HG03565 (cell line): ENCODE measurements at regions not wholly inside any gene's neighbourhood (a gene's known extent, or its start where the extent isn't known, plus 50 kb on each side); places are given as distances from the start of the nearest gene placed in this dataset.

ENCODE experiments used
- ATAC-seq: cut with Tn5 transposase; IDR thresholded peaks from one replicate; pipeline ENCODE4 v1.9.1; 2021; ENCODE audit warnings: mild to moderate bottlenecking, moderate library complexity; ENCODE audit not compliant: unreplicated experiment

DNA sequence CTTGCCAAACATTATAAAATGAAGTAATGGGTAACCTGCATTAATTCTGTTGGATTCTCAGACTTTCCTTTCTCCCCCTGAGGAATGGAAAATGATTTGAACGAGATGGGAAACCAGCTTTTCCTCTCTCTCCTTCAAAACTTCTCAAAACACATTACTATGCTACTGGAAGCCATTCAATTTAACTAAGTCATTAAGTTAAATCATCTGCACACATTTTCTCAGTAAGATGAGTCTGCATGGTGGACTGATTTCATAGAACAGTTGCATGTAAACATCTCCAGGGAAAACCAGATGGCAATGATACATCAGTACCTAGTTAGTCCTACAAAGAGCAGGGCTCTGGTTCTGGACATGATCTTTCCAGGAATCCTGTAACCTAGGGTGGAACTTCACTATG lies 59.9 kb downstream of the BMP4 start:
- ATAC-seq = no peak

DNA sequence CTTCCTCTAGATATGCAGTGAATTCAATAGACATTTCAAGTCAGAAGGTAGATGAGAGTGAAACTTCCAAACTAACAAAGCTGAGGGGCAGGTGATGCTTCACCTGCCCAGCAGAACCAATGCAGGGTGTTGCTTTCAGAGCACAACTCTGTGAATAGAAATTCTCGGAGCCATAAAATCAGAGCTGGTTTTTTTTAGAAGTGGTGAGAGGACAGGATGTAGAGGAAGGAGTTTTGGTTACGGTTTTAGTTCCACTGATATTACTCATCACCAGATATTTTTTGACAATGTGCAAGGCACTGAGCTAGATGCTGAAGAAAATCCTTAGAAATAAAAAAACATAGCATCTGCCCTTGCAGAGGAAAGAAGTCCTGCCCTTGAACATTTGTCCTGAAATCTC lies 62.2 kb downstream of the BMP4 start:
- ATAC-seq = peak; percentile 92

DNA sequence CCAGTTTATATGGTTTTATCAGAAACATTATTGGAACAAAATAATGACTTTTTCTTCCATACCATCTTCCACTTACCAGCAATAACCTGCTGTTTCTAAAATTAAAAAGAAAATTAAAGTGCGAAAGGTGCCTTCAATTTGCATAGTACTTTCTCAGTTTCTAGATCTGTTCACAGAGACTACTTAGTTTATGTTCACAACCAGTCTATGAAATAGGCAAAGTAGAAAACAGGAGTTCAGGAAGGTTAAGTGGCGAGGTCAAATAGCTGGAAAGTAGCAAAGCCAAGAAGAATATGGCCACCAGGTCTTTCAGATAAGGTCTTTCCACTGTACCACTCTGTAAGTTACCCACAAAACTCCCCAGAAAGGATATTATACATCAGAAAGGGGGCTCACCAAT lies 63.3 kb downstream of the BMP4 start:
- ATAC-seq = no peak

DNA sequence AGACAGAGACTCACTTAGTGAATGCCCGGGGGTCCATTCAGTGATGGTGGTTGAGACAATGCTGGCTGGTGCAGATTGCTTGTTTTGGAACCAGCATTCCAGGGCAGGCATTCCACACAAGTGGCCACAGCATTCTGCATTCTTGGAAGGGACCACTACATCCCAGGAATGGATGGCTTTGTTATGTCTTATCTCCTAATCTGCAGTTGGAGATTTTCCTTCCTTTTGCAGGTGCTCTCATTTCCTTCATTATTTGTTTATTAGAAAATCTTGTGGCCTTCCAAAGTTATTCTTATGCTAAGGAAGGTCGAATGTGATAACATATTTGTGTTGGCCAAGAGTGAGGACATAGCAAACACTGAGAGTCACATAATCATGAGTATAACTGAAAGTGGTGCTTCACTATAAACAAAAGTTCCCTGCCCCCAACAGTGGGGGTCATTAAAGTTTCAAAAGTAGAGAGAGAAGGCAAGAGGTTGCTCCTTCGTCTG lies 66.0 kb downstream of the BMP4 start:
- ATAC-seq = no peak

DNA sequence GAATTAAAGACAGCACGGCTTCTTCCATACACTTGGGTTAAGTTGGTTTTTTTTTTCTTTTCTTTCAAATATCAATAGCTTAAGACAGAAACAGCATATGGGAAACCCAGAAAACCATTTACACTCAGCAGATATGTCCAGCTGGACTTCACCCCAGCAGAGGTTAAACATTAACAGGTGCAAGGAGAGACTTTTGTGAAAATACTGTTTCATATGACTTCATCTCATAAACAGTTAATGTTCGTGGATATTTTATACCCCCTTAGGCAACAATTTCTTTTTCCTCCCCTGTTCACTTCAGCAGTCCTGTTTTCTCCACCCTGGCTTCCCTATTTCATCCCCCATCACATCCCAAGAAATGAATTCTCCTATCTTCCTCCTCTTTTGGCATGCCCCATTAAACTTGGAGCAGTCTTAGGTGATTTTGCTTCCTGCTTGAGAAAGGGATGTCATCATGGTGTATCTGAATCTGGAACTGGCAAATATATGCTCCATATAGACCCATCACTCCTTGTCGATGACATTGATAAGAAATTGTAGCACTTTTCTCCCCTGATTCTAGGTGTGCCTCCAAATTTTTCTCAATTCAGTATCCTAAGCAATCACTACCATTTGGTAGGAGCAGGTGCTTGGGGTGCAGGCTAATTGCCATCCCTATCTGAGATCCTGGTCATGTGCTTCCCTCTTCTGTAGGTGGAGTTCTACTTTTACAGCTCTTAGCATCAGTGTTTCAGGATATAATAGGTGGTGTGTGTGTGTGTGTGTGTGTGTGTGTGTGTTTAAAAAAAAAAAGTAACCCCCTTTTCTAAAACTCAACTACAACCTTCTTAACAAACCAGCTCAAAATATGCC lies 67.9 kb downstream of the BMP4 start:
- no peak for ATAC-seq

DNA sequence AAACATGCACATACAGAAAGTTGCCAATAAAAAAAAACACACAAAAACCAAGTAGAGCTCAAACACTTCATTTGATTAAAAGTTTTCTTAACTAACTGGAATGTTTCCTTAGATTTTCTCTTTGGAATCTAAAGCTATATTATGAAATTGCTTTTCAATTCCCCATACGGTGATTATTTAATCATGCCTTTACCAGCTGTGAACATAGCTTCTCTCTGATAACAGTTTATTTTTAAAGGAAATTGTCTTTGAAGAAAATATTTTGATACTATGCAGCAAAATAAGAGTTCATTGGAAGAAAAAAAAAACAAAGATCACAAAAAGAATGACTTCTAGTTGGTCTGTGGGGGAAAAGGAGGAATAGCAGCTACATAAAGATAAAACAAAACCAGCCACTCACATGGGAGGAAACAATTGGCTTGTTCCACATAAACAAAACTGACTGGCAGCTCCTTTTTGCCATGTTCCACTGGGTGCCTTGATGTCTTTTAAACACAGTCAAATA lies 71.4 kb downstream of the BMP4 start:
- no peak for ATAC-seq

DNA sequence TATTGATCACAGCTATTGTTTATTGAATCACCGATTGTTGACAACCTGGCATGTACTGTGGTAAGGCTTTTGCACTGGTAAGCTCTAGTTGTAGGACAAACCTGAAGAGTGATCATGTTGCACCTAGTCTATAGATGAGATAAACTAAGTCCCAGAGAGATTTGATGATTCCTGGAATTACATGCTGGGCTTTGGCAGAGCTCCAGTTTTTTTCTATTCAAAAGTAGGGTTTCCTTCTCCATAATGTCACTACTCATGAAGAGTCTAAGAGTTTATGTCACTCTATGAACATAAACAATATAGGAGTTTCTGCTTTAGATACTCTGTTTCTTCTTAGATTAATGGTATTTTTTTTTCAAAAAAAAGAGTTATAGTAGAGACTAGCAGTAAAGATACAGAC lies 72.0 kb downstream of the BMP4 start:
- no peak for ATAC-seq

DNA sequence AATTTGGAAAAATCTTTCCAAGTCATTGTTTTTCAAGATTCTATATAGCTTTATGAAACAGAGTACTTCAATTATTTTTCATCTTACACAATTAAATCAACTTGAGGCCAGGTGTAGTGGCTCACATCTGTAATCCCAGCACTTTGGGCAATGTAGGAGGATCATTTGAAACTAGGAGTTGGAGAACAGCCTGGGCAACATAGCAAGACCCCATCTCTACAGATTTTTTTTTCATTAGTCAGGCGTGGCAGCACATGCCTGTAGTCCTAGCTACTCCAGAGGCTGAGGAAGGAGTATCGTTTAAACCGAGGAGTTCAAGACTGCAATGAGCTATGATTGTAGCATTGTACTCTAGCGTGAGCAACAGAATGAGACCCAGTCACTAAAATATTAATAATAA lies 72.9 kb downstream of the BMP4 start:
- no peak for ATAC-seq

DNA sequence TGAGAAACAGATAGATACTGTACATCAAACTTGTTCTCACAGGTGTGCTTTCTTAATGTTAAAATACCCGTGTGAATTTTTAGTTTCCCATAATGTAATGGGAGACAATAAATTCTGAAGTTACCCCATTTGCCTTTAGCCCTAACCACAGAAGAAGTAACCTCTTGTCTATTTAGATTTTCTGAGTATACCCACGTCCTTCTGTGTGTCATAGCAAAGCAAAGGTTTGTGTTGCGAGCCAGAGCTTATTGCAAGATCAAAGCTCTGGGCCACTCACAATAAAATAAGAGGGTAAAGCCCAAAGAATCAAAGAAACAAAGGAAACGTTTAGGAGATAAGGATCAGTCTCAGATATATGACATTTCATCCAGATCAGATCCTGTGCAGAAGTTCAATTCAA lies 73.9 kb downstream of the BMP4 start:
- peak; percentile 46 for ATAC-seq

DNA sequence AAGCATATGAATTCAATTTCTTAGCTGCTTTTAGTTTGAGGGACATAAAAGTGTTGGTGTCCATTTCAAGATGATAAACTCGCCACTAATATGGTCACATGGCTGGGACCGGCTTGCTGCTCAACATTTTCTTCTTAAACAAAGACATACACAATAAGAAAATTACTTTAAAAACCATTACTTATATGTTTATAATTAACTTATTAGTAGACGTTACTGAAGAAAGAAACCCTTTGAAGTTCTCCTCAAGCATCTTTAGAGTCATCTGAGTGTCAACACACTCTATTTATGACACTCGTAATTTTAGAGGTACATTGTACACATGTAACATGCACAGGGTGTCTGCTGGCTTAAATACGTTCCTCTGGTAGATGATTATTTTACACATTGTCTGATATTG lies 74.7 kb downstream of the BMP4 start:
- ATAC-seq = no peak

DNA sequence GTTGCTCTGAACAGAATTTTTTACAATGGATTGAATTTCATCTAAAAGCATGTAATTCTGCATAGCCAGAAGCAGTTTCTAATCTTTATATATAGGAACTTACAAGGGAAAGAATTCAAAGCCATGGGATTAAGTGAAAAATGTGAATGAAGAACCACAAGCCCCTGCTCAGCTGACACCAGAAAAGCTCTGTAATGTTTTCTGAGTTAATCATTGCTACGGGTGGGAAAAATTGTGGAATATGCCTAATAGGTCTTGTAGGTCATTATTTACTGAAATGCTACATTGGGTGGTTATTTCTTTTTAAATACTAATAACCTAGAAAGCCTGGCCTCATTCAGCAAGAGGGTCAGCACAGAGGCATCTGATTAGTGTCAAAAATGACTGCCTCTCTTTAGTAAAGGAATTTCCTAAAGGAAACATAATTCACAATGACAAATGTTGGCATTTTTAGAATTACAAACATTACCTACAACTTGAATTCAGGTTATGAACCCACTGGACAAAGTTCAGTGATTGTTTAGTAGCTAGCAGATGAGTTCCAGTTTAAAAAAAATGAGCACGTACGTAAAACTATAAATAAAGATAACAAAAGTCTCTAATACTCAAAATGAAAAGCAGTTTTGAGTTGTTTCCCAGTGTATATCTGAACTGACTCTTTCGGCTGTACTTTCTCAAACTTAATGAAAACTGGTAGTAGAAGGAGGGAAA lies 75.3 kb downstream of the BMP4 start:
- no peak for ATAC-seq

DNA sequence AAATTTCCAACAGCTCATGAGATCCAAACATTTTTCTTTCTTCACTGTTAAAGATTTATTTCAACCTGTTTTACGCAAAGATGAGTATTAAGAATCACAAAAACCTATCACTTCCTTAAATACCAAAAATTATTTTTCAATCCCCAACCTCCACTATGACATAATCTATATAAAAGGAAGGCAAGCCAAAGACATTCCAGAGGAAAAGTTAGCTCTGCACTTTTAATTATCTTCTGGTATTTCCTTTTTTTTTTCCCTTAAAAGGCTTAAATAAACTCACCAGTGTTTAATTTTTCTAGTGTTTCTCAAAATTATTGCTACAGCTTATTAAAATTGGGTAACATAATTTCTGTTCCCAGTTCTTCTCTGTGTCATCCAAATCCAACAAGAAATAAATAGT lies 75.9 kb downstream of the BMP4 start:
- ATAC-seq = no peak

DNA sequence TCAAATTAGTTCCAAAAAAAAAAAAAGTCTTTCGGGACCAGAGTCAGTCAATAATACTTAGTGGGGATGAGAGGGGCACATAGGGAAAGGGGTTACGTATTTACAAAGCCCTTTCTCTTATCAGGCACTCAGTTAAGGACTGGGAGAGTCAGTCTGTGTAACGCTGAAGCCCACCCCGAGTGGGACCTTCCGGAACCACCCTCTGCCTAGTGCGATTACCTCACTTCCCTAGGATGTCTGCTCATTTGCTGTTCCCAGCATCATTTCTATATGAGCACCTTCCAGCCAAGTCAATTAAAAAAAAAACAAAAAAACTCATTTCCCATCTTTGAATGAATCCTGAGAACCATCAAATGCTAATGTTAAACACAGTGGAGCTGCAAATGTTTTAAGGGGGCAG lies 76.9 kb downstream of the BMP4 start:
- ATAC-seq = no peak

DNA sequence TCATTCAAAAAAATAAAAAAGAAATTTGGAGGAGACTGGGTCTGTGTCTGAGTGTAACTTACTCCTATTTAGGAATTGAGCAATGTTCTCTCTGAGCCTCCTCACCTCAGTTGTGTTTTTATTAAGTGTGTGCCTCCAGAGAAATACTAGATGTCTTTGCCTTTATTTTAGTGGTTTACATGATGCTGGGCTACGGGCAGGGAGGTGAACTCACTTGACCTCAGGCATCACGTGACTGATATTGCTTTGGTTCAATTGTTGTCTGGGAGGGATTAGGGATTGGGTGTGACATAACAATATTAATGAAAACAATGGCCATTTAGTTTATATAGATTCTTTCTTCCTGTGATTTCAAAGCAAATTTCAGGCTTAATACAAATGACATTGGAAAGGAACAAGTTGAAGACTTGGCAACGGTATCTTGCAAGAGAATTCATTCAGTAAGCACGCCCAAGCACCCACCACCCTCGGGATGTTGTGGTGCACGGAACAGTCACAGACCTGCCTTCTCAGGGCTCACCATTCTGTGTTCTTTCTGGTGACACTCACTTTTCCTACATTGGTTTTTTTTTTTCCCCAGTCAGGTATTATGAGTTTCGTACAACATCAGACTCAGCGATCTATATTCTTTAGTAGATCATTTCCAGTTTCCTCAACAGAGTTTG lies 77.5 kb downstream of the BMP4 start:
- no peak for ATAC-seq

DNA sequence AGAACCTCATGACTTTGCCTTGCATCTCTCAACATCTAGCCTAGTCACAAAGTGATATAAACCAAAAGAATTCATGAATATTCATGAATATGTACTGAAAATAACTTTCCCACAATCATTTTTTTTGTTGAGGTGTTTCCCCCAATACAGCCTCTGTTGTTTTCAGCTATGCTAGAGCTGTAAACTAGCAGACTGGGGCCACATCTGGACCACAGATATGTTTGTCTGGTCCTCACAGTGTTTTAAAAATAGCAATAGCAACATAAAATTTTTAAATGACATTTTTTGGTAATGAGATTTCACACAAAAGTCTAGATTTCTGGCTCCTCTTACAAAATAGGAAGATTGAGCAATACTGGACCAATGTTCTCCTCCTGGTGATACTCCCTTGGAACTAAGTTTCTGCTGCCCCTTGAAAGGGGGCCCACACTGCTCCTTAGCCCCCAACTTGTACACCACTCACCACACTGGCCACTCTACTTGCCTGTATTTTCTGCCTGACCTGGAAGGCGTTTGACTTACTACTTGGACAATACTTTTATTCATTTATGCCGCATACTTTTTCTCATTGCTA lies 81.2 kb downstream of the BMP4 start:
- ATAC-seq = no peak

DNA sequence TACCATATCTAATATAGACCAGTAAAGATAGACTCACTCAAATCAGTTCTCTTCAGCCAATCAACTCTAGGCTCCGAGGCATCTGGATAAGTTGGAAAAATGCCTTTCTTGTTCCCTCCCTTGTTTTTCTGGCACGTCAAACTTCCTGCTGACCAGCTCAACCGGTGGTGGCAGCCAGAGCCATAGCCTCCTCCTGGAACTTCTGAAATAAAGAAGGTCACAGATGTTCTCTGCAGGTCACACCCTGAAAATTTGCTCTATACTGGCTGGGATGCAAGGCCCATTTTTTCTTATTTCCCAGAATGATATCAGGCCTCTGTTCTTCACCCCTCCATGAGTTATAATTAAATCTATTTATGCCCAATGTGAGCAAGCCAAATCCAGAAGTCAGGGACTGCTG lies 81.9 kb downstream of the BMP4 start:
- ATAC-seq = no peak

DNA sequence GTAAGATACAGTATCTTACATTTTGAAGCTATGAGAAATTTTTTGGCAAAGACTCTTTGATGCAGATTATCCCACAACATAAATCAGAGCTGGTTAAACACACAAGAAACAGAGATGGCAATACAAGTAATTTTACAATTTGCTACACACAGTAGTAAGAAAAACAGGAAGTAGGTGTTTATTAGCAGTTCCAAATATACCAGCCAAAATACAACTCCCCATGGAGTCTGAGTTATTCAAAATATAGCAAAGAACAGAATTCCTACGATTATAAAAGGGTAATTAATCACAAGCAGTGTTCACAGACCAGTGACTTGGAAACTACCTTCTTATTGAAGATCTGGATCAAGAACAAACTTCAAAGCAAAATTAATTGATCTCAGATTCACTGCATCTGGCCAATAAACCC lies 83.9 kb downstream of the BMP4 start:
- ATAC-seq = no peak

DNA sequence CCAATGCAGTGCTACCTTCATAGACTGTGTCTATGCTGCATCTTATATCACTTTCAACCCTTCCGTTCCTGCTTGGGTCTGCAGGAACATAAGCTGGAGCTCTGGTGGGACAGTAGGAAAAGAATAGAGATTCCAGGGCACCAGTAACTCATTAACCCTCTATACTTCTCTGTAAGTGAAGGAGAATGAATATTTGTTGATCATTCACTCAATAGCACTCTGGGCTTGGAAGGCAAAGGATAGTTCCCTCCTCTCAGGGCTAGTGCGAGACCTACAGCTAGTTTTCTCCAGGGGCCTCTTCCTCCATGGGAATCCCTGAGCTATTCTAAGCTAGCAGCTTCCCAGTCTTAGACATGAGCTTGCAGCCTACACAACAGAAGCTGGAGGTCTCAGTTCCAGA lies 84.7 kb downstream of the BMP4 start:
- ATAC-seq = no peak

DNA sequence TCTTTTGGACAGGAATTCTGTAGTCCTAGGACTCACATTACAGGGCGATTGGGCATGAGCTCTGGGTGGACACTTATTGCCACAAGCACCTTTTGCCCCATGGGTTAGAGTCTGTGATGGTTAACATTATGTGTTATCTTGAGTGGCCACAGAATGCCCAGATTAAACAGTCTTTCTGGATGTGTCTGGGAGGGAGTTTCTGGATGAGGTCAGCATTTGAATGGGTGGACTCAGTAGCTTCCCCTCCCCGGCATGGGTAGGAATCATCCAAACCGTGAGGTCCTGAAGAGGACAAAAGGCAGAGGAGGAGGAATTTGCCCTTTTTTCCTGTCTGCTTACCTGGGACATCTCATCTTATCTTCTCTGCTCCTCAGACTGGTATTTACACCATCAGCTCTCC lies 85.6 kb downstream of the BMP4 start:
- ATAC-seq = no peak

DNA sequence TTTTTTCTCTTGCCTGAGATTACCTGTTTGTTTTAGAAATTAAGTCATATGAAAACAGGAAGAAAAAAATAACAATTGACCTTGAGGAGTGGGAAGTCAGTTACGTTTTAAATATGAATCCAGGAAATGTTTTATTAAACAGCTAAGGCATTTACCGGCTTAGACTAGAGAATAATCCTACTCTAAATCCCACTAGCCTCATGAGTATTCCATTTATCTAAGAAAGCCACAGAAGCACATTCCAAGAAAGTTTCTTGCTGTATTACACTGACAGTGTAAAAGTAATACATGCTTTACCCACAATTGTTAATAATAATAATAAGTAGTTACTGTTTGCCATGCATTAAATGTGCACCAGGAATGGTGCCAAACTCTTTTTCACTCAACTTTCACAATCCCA lies 90.9 kb downstream of the BMP4 start:
- ATAC-seq = no peak

DNA sequence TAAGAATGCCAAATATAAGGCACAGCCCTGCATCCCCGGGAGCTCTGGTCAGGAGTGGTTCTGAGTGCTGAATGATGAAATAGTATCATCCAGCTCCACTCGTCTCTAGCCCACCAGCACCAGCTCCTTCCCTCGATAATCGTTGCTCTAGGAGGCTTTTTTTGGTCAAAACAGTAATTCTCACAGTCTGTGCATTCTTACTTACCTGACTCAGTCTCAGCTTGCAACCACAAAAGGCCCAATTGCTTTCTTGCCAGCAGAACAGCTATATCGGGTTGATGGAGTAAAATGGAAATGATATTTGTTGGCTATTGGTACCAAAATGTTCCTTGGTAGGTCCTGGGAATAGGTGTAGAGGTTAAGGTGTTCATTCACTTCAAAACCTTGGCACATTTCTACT lies 94.8 kb downstream of the BMP4 start:
- ATAC-seq = no peak
